ENCODE measurements at regions not wholly inside any gene's neighbourhood (a gene's known extent, or its start where the extent isn't known, plus 50 kb on each side); places are given as distances from the start of the nearest gene placed in this dataset.

GRCh38 chr6:23213651-23214050 lies 644.3 kb downstream of the HDGFL1 start:
- Histone ChIP-seq H3K9ac (ENCODE audit: low read length in 3 of 3) (no peak overlapping the region), H3K36me3 (ENCODE audit: control insufficient read depth in 2 of 3, insufficient read depth in 3 of 3, low read length in 3 of 3) (no peaks in the 10 kb centered on the region), H3K27me3 (ENCODE audit: control insufficient read depth, insufficient read depth, low read length) (no peaks in the 10 kb centered on the region), H3K4me1 (ENCODE audit: control insufficient read depth in 2 of 3, insufficient read depth in 2 of 3, low read depth in 1 of 3, low read length in 3 of 3) (no peaks in the 10 kb centered on the region), H3K27ac (ENCODE audit: low read depth in 2 of 2, low read length in 2 of 2) (no peak overlapping the region), H3K9me3 (ENCODE audit: control insufficient read depth in 2 of 3, insufficient read depth in 1 of 3, low read length in 3 of 3) (no peaks in the 10 kb centered on the region), H3K4me3 (ENCODE audit: low read length in 3 of 3) (no peak overlapping the region)
- intact Hi-C loops (cut with DNase I): no loop called here
- FAIRE-seq: no peak
- TF ChIP-seq CTCF (IDR thresholded peaks at IDR 0.05; ENCODE audit: borderline replicate concordance, extremely low read depth, insufficient read depth): no peak
- DNase-seq: no peak

- DNase-seq (no peak), FAIRE-seq (no peak)
- H3K36me3 ChIP-seq (ENCODE audit: control insufficient read depth in 2 of 3, insufficient read depth in 3 of 3, low read length in 3 of 3): no peaks in the 10 kb centered on the region
- no peak overlapping the region for H3K4me3 ChIP-seq (ENCODE audit: low read length in 3 of 3)
- no peak for TF ChIP-seq CTCF (IDR thresholded peaks at IDR 0.05; ENCODE audit: borderline replicate concordance, extremely low read depth, insufficient read depth)
- intact Hi-C loops (cut with DNase I): no loop called here
- peaks cover 0 to 3% (median 0%) of the 10 kb centered on the region in 3 donors for H3K9me3 ChIP-seq (ENCODE audit: control insufficient read depth in 2 of 3, insufficient read depth in 1 of 3, low read length in 3 of 3)
- H3K9ac ChIP-seq (ENCODE audit: low read length in 3 of 3): no peak overlapping the region
- no peaks in the 10 kb centered on the region for H3K27me3 ChIP-seq (ENCODE audit: control insufficient read depth, insufficient read depth, low read length)
- no peaks in the 10 kb centered on the region for H3K4me1 ChIP-seq (ENCODE audit: control insufficient read depth in 2 of 3, insufficient read depth in 2 of 3, low read depth in 1 of 3, low read length in 3 of 3)
- no peak overlapping the region for H3K27ac ChIP-seq (ENCODE audit: low read depth in 2 of 2, low read length in 2 of 2)
These were observed 649.4 kb downstream of the HDGFL1 start for GRCh38 chr6:23218751-23219150.

- no peak for TF ChIP-seq CTCF (IDR thresholded peaks at IDR 0.05; ENCODE audit: borderline replicate concordance, extremely low read depth, insufficient read depth)
- H3K27ac ChIP-seq (ENCODE audit: low read depth in 2 of 2, low read length in 2 of 2): no peak overlapping the region
- H3K27me3 ChIP-seq (ENCODE audit: control insufficient read depth, insufficient read depth, low read length): no peaks in the 10 kb centered on the region
- DNase-seq (no peak), FAIRE-seq (no peak)
- H3K9me3 ChIP-seq (ENCODE audit: control insufficient read depth in 2 of 3, insufficient read depth in 1 of 3, low read length in 3 of 3): peaks cover 0 to 4% (median 3%) of the 10 kb centered on the region in 3 donors
- H3K4me1 ChIP-seq (ENCODE audit: control insufficient read depth in 2 of 3, insufficient read depth in 2 of 3, low read depth in 1 of 3, low read length in 3 of 3): no peaks in the 10 kb centered on the region
- H3K36me3 ChIP-seq (ENCODE audit: control insufficient read depth in 2 of 3, insufficient read depth in 3 of 3, low read length in 3 of 3): no peaks in the 10 kb centered on the region
- H3K9ac ChIP-seq (ENCODE audit: low read length in 3 of 3): no peak overlapping the region
- intact Hi-C loops (cut with DNase I): no loop called here
- H3K4me3 ChIP-seq (ENCODE audit: low read length in 3 of 3): no peak overlapping the region
These were observed 653.4 kb downstream of the HDGFL1 start for GRCh38 chr6:23222724-23223123.

GRCh38 chr6:23224540-23224939 lies 655.2 kb downstream of the HDGFL1 start:
- DNase-seq (no peak), FAIRE-seq (no peak)
- Histone ChIP-seq H3K27me3 (ENCODE audit: control insufficient read depth, insufficient read depth, low read length) (no peaks in the 10 kb centered on the region), H3K36me3 (ENCODE audit: control insufficient read depth in 2 of 3, insufficient read depth in 3 of 3, low read length in 3 of 3) (no peaks in the 10 kb centered on the region), H3K27ac (ENCODE audit: low read depth in 2 of 2, low read length in 2 of 2) (no peak overlapping the region), H3K9me3 (ENCODE audit: control insufficient read depth in 2 of 3, insufficient read depth in 1 of 3, low read length in 3 of 3) (peaks cover 0 to 4% (median 3%) of the 10 kb centered on the region in 3 donors), H3K9ac (ENCODE audit: low read length in 3 of 3) (no peak overlapping the region), H3K4me1 (ENCODE audit: control insufficient read depth in 2 of 3, insufficient read depth in 2 of 3, low read depth in 1 of 3, low read length in 3 of 3) (no peaks in the 10 kb centered on the region), H3K4me3 (ENCODE audit: low read length in 3 of 3) (no peak overlapping the region)
- TF ChIP-seq CTCF (IDR thresholded peaks at IDR 0.05; ENCODE audit: borderline replicate concordance, extremely low read depth, insufficient read depth): no peak
- intact Hi-C loops (cut with DNase I): no loop called here
